ENCODE measurements at regions not wholly inside any gene's neighbourhood (a gene's known extent, or its start where the extent isn't known, plus 50 kb on each side); places are given as distances from the start of the nearest gene placed in this dataset.

GRCh38 chr4:66443008-66443407 lies 772.7 kb upstream of the EPHA5 start:
- no peak for TF ChIP-seq ZFP3 (CRISPR knock-in tag; IDR thresholded peaks at IDR 0.05)
- no peak for TF ChIP-seq PATZ1 (CRISPR knock-in tag; IDR thresholded peaks at IDR 0.05; ENCODE audit: borderline replicate concordance)
- no peak for TF ChIP-seq POU6F1 (CRISPR knock-in tag; IDR thresholded peaks at IDR 0.05; ENCODE audit: borderline replicate concordance, low read depth)
- no peak for TF ChIP-seq CREB5 (CRISPR knock-in tag; IDR thresholded peaks at IDR 0.05; ENCODE audit: low read depth)
- no peak for TF ChIP-seq PPARA (CRISPR knock-in tag; IDR thresholded peaks at IDR 0.05; ENCODE audit: borderline replicate concordance)
